GM12891 (cell line): ENCODE measurements at regions not wholly inside any gene's neighbourhood (a gene's known extent, or its start where the extent isn't known, plus 50 kb on each side); places are given as distances from the start of the nearest gene placed in this dataset.

Source experiments
- PAX5 ChIP-seq: IDR thresholded peaks from 2 replicates; pipeline ENCODE4 v1.6.1; 2011; ENCODE audit warnings: low read length, moderate library complexity, mild to moderate bottlenecking; ENCODE audit not compliant: insufficient read depth, severe bottlenecking
- POLR2A ChIP-seq: IDR thresholded peaks from 2 replicates; pipeline ENCODE4 v1.6.1; 2011; ENCODE audit warnings: low read depth, low read length, control low read depth
- POLR2AphosphoS5 ChIP-seq: IDR thresholded peaks from 2 replicates; pipeline ENCODE4 v1.6.1; 2011; ENCODE audit warnings: low read depth, low read length, control low read depth
- TAF1 ChIP-seq: IDR thresholded peaks from 2 replicates; pipeline ENCODE4 v1.6.1; 2011; ENCODE audit warnings: low read depth, low read length, control low read depth

GRCh38 chr11:134606251-134606650 is 194.2 kb upstream of the B3GAT1 start:
- TF ChIP-seq POLR2AphosphoS5: no peak
- TF ChIP-seq POLR2A: no peak
- no peak for TF ChIP-seq PAX5
- TF ChIP-seq TAF1: no peak
